Left ventricle myocardium inferior (tissue), 1 donor: ENCODE measurements at regions not wholly inside any gene's neighbourhood (a gene's known extent, or its start where the extent isn't known, plus 50 kb on each side); places are given as distances from the start of the nearest gene placed in this dataset.

Experiments used
- DNase-seq: peaks from one replicate; pipeline ENCODE4 v3.0.0-alpha.2; 2020
- H3K27ac ChIP-seq: fragments of 200-600 bp; replicated peaks from 2 replicates; pipeline ENCODE4 v1.8.0; 2021
- H3K27me3 ChIP-seq: fragments of 200-600 bp; 2 replicates; pipeline ENCODE4 v1.8.0; 2021; ENCODE audit warnings: low read depth
- H3K36me3 ChIP-seq: fragments of 200-600 bp; 2 replicates; pipeline ENCODE4 v1.8.0; 2021
- H3K4me1 ChIP-seq: fragments of 200-600 bp; 2 replicates; pipeline ENCODE4 v1.8.0; 2021
- H3K4me3 ChIP-seq: fragments of 200-600 bp; 2 replicates; pipeline ENCODE4 v1.8.0; 2021; ENCODE audit warnings: mild to moderate bottlenecking, moderate library complexity
- H3K9me3 ChIP-seq: fragments of 200-600 bp; replicated peaks from 2 replicates; pipeline ENCODE4 v1.8.0; 2021
- intact Hi-C: fragments of 100-400 bp; cut with micrococcal nuclease; formaldehyde crosslinking; loops from one replicate; pipeline ENCODE4 v1.11.0; 2022
- TF ChIP-seq, protein P1 (sequence below): fragments of 200-600 bp; IDR thresholded peaks from 2 replicates; pipeline ENCODE4 v1.8.0; 2021; ENCODE audit warnings: antibody characterized with exemption, mild to moderate bottlenecking, borderline replicate concordance
- donor health status: DM: no; HTN: yes; CAD: no; lungs with severe emphysema.

DNA sequence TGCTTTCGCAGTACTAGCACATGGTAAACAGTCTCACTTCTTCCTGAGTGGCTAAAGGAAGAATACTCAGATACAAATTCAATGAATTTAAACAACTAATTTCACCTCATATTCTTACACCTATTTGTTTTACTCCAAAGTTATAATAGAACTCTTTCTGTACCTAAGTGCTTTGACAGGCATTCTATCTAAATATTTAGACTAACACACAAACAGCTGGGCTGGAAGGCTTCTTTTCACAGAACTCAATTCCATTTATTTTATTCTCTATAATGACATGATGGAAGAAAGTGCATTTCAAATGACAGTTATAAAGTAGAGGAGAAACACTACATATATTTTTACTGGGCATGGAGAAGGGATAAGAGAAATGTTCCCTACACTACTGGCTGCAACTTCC is 384.9 kb upstream of the SPTLC3 start:
- no peak overlapping the region for H3K4me3 ChIP-seq
- DNase-seq, result no peak
- peaks cover 20% of the 10 kb centered on the region for H3K9me3 ChIP-seq
- no peaks in the 10 kb centered on the region for H3K4me1 ChIP-seq
- intact Hi-C loops, result no loop called here
- no peaks in the 10 kb centered on the region for H3K36me3 ChIP-seq
- TF ChIP-seq, protein P1, sequence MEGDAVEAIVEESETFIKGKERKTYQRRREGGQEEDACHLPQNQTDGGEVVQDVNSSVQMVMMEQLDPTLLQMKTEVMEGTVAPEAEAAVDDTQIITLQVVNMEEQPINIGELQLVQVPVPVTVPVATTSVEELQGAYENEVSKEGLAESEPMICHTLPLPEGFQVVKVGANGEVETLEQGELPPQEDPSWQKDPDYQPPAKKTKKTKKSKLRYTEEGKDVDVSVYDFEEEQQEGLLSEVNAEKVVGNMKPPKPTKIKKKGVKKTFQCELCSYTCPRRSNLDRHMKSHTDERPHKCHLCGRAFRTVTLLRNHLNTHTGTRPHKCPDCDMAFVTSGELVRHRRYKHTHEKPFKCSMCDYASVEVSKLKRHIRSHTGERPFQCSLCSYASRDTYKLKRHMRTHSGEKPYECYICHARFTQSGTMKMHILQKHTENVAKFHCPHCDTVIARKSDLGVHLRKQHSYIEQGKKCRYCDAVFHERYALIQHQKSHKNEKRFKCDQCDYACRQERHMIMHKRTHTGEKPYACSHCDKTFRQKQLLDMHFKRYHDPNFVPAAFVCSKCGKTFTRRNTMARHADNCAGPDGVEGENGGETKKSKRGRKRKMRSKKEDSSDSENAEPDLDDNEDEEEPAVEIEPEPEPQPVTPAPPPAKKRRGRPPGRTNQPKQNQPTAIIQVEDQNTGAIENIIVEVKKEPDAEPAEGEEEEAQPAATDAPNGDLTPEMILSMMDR, result no peak
- H3K27me3 ChIP-seq, result no peaks in the 10 kb centered on the region
- no peak overlapping the region for H3K27ac ChIP-seq

- peaks cover 16% of the 10 kb centered on the region for H3K9me3 ChIP-seq
- no peaks in the 10 kb centered on the region for H3K36me3 ChIP-seq
- H3K27ac ChIP-seq, result no peak overlapping the region
- H3K4me1 ChIP-seq, result no peaks in the 10 kb centered on the region
- DNase-seq, result no peak
- TF ChIP-seq, protein P1, result no peak
- H3K27me3 ChIP-seq, result peaks cover 4% of the 10 kb centered on the region
- intact Hi-C loops, result no loop called here
- no peak overlapping the region for H3K4me3 ChIP-seq
Observed at GRCh38 chr20:12627485-12627884, 381.3 kb upstream of the SPTLC3 start.

GRCh38 chr20:12638633-12639312 is 370.0 kb upstream of the SPTLC3 start:
- Histone ChIP-seq H3K4me1 (no peaks in the 10 kb centered on the region), H3K27me3 (no peaks in the 10 kb centered on the region), H3K9me3 (no peaks in the 10 kb centered on the region), H3K27ac (no peak overlapping the region), H3K4me3 (no peak overlapping the region), H3K36me3 (no peaks in the 10 kb centered on the region)
- TF ChIP-seq, protein P1, result no peak
- intact Hi-C loops, result no loop called here
- DNase-seq, result no peak

GRCh38 chr20:12640251-12640650 is 368.5 kb upstream of the SPTLC3 start:
- no peaks in the 10 kb centered on the region for H3K4me1 ChIP-seq
- TF ChIP-seq, protein P1, result no peak
- H3K36me3 ChIP-seq, result no peaks in the 10 kb centered on the region
- no peak overlapping the region for H3K4me3 ChIP-seq
- H3K27ac ChIP-seq, result no peak overlapping the region
- intact Hi-C loops, result no loop called here
- DNase-seq, result no peak
- no peaks in the 10 kb centered on the region for H3K27me3 ChIP-seq
- no peaks in the 10 kb centered on the region for H3K9me3 ChIP-seq

GRCh38 chr20:12641619-12642018 is 367.2 kb upstream of the SPTLC3 start:
- Histone ChIP-seq H3K4me1 (no peaks in the 10 kb centered on the region), H3K9me3 (no peaks in the 10 kb centered on the region), H3K27me3 (no peaks in the 10 kb centered on the region), H3K27ac (no peak overlapping the region), H3K4me3 (no peak overlapping the region), H3K36me3 (no peaks in the 10 kb centered on the region)
- intact Hi-C loops, result no loop called here
- DNase-seq, result no peak
- TF ChIP-seq, protein P1, result no peak
